SIG-M5 (cell line): ENCODE measurements at regions not wholly inside any gene's neighbourhood (a gene's known extent, or its start where the extent isn't known, plus 50 kb on each side); places are given as distances from the start of the nearest gene placed in this dataset.
"Not testable (repeated sequence)": the region's sequence is repeated elsewhere in the genome, so short reads cannot be mapped to it uniquely, and the experiment has no call there.

Source experiments
- DNase-seq: peaks from one replicate; lab custom pipeline; 2025; lab: John Stamatoyannopoulos, UW

DNA sequence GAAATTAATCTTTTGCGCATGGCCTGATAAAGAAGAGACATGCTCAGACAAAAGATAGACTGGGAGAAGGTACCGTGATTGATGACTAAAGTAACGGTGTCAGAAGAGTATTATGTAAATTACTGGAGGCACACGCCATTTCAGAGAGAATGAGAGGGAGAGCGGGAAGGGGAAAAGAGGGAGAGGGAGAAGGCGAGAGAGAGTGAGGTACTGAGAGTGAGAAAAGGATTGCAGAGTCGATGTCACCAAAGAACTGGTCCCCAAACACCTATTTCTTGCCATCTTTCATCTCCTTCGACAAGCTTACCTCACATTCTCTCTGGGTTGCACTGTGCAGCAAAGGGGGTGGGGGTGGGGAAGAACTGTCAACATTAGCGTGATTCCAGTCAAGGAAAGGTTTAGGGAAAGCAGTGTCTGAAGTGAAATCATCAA lies 673.7 kb downstream of the BCL11A start:
- no peak for DNase-seq

- DNase-seq, result no peak
Measured at GRCh38 chr2:59875836-59876235, 677.6 kb downstream of the BCL11A start.

GRCh38 chr2:59874971-59875755 lies 678.3 kb downstream of the BCL11A start:
- no peak for DNase-seq

- no peak for DNase-seq
Measured at GRCh38 chr2:59874361-59874760, 679.1 kb downstream of the BCL11A start.

DNA sequence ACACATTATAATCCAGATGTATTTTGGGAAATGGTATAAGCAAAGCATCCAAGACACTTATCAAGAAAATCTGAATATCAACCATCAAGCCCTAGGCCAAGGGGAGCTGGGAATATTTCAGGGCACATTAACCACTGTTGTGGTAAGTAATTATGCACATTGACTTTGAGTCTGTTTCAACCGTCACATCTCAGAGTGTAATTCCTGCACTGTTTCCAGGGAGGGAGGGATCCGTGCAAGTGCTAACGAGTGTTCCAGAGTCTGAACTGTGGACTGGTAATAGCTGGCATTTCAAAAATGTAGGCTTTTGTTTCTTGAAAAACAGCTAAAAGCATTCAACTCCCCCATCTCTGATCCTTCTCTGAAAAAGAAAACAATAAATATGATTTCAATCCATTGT lies 681.6 kb downstream of the BCL11A start:
- DNase-seq, result no peak

DNA sequence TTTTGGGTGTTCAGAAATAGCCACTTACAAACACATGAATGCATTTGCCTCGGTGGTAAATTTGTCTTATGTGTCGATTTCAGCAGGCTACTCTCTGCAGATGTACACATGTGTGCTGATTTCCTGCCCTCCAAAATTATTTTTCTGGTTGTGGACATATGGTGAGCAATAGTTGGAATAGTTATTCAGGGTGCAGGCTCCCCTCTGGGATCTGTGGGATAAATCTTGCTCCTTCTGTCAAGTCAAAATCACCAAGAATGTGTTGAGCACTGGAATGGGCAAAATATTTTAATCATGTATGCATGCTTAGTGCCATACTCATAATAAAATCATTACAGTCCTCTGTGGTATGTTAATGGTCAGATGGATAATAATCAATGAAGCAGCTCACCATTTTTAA lies 684.5 kb downstream of the BCL11A start:
- no peak for DNase-seq

DNA sequence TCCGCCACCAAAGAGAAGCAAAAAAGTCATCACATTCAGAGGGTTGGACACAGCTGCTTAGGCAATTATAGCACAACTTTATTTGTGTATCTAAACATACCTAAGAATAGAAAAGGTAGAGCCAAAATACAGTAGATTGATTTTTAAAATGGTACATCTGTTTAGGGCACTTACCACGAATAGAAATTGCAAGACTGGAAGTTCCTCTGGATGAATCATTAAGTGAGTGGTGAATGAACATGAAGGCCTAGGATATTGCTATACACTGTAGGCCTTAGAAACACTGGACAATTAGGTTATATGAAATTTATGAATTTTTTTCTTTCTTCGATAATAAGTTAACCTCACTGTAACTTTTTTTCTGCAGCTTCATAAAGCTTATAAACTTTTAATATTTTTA lies 687.0 kb downstream of the BCL11A start:
- no peak for DNase-seq

GRCh38 chr2:59858540-59858939 lies 694.9 kb downstream of the BCL11A start:
- DNase-seq, result no peak

DNA sequence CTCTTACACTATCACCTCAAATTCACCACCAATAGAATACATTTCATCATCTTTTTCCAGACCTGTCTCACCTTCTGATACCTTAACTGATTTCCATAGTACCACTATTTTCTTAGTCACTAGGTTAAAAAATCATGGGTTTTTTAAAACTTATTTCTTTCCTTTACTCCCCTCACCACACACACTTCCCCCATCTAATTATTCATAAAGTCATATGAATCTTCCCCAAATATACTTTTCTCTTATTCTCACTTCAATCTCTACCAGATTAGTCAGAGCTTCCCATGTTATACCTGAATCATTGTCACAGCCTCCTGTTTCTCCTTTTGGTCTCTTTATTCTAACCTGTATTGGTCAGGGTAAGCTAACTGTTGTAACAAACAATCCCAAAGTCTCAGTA lies 696.3 kb downstream of the BCL11A start:
- DNase-seq, result no peak

- DNase-seq, result no peak
Measured at GRCh38 chr2:59856391-59856790, 697.1 kb downstream of the BCL11A start.

GRCh38 chr2:59853032-59853431 lies 700.4 kb downstream of the BCL11A start:
- DNase-seq, result no peak

DNA sequence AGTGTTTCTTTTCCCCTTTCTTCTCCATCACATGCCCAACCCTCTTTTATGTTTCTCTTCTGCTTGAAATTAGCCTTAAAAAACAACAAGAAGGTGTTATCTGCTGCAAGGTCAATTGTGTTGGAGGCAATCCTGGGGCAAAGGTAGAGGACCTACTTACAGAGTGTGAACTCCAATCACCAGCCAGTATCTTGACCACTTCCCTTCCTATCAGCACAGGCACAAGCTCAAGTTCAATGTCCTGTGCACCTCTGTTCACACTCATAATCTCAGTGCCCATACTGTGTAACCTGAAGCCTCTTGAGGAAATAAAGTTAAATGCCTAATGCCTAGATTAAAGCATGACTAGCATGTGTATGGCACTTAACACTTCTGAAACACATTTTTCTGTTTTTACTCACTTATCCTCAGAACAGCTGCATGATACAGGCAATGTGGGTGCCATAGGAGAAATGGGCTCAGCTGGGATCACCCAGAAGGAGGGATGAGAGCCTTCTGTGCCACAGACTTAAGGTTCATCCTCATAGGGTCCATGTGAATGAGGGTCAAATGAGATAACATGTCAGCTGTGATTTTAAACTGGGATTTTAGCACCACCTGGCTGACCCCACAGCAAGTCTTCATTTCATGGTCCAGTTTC lies 701.5 kb downstream of the BCL11A start:
- DNase-seq, result no peak

DNA sequence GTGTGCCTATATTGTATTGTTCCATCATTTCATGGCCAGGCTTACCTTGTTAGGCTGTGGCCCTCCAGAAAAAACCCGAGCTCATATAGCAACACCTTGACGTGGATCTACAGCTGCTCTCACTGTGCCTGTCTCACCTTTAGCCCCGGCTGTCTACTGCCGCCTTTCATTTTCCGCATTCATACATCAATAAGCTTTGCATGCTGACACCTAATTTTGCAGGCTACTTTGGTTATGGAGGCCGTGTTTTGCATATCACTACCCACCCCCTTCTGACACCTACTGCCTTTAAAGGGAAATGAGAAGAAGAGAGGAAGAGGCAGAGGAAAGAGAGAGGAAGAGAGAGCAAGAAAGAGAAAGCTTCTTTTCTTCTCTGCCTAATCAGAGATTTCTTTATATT lies 702.9 kb downstream of the BCL11A start:
- DNase-seq, result no peak

- no peak for DNase-seq
Measured at GRCh38 chr2:59833941-59834340, 719.5 kb downstream of the BCL11A start.

GRCh38 chr2:59830601-59831000 lies 722.9 kb downstream of the BCL11A start:
- DNase-seq, result no peak

DNA sequence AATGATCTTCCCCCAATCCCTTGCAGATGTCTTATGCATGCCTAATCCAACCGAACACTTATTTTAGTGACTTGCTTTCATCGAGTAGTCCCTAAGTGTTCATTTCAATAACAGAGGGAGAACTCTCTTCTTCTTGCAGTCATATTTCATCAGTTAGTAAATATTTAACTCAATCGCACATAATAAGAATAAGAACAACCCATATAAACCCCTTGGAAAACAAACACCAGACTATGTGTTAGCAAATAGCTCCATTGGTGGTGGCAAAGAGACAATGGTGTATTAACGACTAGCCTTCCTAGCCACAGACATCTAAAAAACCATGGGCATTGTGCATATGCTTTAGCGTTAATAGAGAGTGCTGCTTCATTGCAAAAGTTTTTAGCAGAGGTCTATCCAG lies 725.8 kb downstream of the BCL11A start:
- no peak for DNase-seq

DNA sequence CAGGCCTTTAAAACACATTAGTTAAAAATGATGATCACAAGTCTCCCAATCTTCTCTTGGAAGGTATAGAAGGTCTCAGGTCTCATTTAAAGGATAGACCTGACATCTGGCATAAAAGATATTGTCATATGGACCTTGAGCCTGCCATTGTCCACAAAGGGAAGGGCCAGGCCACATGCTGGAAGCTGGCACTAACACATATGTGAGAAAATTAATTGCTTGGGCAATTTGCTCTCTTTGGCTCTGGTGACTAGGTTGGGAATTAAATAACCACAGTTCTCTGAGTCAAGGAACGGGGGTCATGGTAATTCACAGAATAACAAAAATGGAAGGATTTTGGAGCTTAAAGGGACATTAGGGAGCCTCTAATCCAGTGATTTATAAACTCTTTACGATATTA lies 727.3 kb downstream of the BCL11A start:
- DNase-seq, result no peak

DNA sequence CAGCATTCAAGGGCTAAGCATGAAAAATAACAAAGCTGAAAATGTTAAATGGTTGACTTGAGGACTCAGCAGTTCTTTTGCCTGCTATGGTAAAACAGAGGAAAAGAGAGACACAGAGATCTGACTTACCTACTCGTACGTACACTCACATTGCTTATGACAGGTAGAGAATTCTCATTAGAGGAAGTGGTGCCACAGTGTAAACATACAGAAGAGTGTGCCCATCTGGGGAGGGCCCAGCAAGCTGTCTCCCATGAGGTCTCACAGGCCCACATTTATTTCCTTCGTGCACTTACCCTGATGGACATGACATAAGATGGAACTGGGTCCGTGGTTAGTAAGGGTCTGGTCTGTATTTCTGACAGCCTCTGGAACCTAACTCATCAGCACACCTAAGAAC lies 729.1 kb downstream of the BCL11A start:
- DNase-seq, result no peak

- DNase-seq, result no peak
Measured at GRCh38 chr2:59816075-59816474, 737.4 kb downstream of the BCL11A start.

DNA sequence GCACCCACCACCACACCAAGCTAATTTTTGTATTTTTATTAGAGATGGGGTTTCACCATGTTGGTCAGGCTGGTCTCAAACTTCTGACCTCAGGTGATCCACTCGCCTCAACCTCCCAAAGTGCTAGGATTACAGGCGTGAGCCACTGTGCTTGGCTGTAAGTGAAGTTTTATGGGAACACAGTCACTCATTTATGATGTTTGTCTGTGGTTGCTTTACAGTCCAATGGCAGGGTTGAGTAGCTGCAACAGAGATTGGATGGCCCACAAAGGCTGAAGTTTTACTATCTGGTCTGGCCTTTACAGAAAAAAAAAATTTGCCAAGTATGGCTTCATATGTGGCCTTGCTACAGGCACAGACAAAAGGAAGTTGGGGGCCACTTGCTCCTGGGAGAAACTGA lies 743.2 kb downstream of the BCL11A start:
- not testable (repeated sequence) for DNase-seq

DNA sequence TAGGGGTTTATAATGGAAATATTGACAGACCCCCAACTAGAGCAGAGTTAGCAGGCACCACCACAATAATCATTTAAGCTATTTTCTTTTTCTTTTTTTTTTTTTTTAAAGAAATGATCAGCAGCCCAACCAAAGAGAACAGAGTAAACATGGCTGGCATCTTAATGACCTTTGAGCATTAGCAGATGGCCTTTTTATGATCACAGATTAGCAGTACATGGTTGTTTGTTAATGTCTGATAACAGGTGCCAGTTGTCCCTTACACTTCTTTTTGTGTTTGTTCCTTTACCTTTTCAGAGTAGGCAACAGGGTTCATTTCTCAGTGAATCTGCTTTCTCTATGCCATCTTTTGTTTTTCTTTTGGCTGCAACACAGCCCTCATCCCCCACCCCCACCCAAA lies 747.0 kb downstream of the BCL11A start:
- no peak for DNase-seq

GRCh38 chr2:59804732-59805131 lies 748.7 kb downstream of the BCL11A start:
- no peak for DNase-seq

DNA sequence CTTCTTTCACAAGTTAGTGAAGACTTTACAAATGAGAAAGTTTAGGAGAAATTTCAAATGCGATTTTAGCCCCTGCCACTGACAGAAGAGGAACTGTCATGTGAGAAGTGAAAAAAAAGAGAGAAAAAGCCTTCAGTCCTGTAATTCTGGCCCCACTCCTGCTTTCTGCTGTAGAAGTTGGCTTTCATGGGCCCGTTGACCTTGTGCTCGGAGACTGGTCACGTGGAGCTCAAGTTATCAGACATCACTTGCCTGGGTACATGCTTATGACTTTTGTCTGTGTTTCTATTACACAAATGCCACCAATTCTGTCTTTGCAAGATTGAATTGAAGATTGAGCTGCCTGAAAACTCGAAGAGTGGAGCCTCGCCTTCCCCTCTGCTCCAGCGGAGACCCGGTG lies 749.9 kb downstream of the BCL11A start:
- no peak for DNase-seq

DNA sequence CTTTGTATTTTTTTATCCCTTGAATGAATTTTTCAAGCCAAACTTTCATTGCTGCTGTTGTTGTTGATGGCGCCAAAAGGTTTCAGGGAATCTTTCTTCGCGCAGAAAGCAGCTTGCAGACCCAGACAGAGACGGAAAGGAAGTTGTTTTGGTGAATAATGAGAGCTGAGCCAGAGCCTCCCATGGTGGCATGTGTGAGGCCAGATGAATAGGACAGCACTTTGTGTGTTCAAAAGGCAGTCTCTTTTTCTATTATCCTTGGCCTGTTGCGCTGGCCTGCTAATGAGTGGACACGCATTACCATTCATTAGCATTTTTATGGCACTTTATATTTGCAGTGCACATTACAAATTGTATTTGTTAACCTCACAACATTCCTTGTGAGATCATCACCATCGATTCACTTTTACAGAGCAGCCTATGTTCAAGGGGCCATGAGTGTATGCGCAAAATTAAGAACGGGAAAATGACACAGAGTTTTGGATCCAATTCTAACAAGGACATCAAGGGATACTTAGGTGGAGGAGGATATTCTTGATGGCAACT lies 754.7 kb downstream of the BCL11A start:
- no peak for DNase-seq
